Sigmoid colon (tissue), 3 donors: ENCODE measurements at regions not wholly inside any gene's neighbourhood (a gene's known extent, or its start where the extent isn't known, plus 50 kb on each side); places are given as distances from the start of the nearest gene placed in this dataset.

ENCODE experiments used
- CTCF ChIP-seq, 4 experiments: fragments of 450-650 bp in 3 of 4; fragments of 200-600 bp in 1 of 4; IDR thresholded peaks; one replicate each; pipeline ENCODE4 v1.5.1; 2016 to 2019; ENCODE audit warnings: antibody characterized with exemption in 4 of 4, mild to moderate bottlenecking in 3 of 4, moderate library complexity in 2 of 4
- POLR2A ChIP-seq, 2 donors: fragments of 450-650 bp; IDR thresholded peaks; one replicate each; pipeline ENCODE4 v1.6.1; 2016; ENCODE audit warnings: antibody characterized with exemption in 2 of 2, mild to moderate bottlenecking in 2 of 2, moderate library complexity in 2 of 2

GRCh38 chr9:91132576-91133073, 229.1 kb downstream of the AUH start:
- no peak for TF ChIP-seq CTCF (IDR thresholded peaks at IDR 0.05)
- TF ChIP-seq POLR2A (IDR thresholded peaks at IDR 0.05): no peak
